ENCODE measurements at regions not wholly inside any gene's neighbourhood (a gene's known extent, or its start where the extent isn't known, plus 50 kb on each side); places are given as distances from the start of the nearest gene placed in this dataset.
"Not testable (repeated sequence)": the region's sequence is repeated elsewhere in the genome, so short reads cannot be mapped to it uniquely, and the experiment has no call there.

DNA sequence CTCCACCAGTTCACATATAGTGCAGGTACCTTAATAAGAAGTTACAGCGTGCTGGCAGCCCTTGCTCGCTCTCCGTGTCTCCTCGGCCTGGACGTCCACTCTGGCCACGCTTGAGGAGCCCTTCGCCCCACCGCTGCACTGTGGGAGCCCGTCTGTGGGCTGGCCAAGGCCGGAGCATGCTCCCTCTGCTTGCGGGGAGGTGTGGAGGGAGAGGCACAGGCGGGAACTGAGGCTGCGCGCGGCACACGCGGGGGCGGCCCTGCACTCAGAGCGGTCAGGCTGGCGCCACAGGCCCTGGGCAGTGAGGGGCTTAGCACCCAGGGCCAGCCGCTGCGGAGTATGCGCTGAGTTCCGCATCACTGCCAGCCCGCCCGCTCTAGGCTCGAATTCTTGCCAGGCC, 1988.6 kb downstream of the FOXD4L5 start:
- H3K14ac ChIP-seq (ENCODE audit: insufficient read length); POLR2A ChIA-PET (ENCODE audit: partially characterized antibody); H3K18ac ChIP-seq (ENCODE audit: extremely low read depth, low read length); H3K4ac ChIP-seq (replicated peaks; ENCODE audit: insufficient read length, low read depth, low read length); H3K9me3 ChIP-seq (ENCODE audit: insufficient read depth in 2 of 2, low read depth in 1 of 2, low read length in 1 of 2); H2BK20ac ChIP-seq (ENCODE audit: low read length); H4K8ac ChIP-seq (ENCODE audit: extremely low read depth, insufficient read depth, low read length); H3K36me3 ChIP-seq (ENCODE audit: control insufficient read depth in 2 of 4, insufficient read depth in 4 of 4, low read length in 3 of 4); H3K27me3 ChIP-seq (replicated peaks in 1 of 4; ENCODE audit: control insufficient read depth in 3 of 4, extremely low read depth in 1 of 4, insufficient read depth in 3 of 4, low read length in 3 of 4); H3K9ac ChIP-seq (replicated peaks in 1 of 4; ENCODE audit: extremely low read depth in 1 of 4, low read depth in 3 of 4, low read length in 3 of 4); H2BK120ac ChIP-seq (replicated peaks; ENCODE audit: low read depth, low read length); H4K20me1 ChIP-seq (replicated peaks in 1 of 2; ENCODE audit: control insufficient read depth in 1 of 2, insufficient read depth in 2 of 2, low read length in 2 of 2); H3K23me2 ChIP-seq (ENCODE audit: low read depth, low read length); FAIRE-seq; H2AFZ ChIP-seq (ENCODE audit: low read length); H3K23ac ChIP-seq (ENCODE audit: insufficient read length); H3K27ac ChIP-seq (ENCODE audit: low read depth, low read length); H2AK5ac ChIP-seq (ENCODE audit: low read depth, low read length); CTCF ChIA-PET (ENCODE audit: partially characterized antibody); H3K56ac ChIP-seq (replicated peaks; ENCODE audit: insufficient read length, low read depth, low read length); H4K91ac ChIP-seq (replicated peaks; ENCODE audit: insufficient read length, low read length); H2BK5ac ChIP-seq (ENCODE audit: low read depth, low read length); H3K79me2 ChIP-seq (ENCODE audit: control insufficient read depth in 1 of 2, insufficient read depth in 2 of 2, low read length in 2 of 2); H3K79me1 ChIP-seq (ENCODE audit: low read depth, low read length); H3K4me3 ChIP-seq (ENCODE audit: extremely low read depth in 1 of 4, insufficient read depth in 2 of 4, low read depth in 3 of 4, low read length in 4 of 4); H2BK12ac ChIP-seq (ENCODE audit: low read depth, low read length); H3K4me2 ChIP-seq (ENCODE audit: insufficient read depth in 1 of 2, low read depth in 2 of 2, low read length in 2 of 2); H2BK15ac ChIP-seq (ENCODE audit: low read length); H3K4me1 ChIP-seq (replicated peaks in 1 of 4; ENCODE audit: control insufficient read depth in 3 of 4, insufficient read depth in 4 of 4, low read length in 3 of 4); H4K5ac ChIP-seq (ENCODE audit: insufficient read length, low read depth, low read length): not testable (repeated sequence)
- 84% methylated on average over 7 of the region's 27 CpGs; no CpG with 5 or more reads in 1 of the 2 experiments for WGBS, 2 experiments (ENCODE audit: extremely low coverage in 1 of 2, insufficient coverage in 1 of 2, insufficient read length in 1 of 2, insufficient replicate concordance in 2 of 2, low coverage in 1 of 2, low lambda C conversion rate in 2 of 2, missing lambda C conversion rate in 1 of 2)
- DNase-seq (ENCODE audit: low read depth in 1 of 2, low spot score in 2 of 2): peak in 1 of 2 experiments; percentile 29

DNA sequence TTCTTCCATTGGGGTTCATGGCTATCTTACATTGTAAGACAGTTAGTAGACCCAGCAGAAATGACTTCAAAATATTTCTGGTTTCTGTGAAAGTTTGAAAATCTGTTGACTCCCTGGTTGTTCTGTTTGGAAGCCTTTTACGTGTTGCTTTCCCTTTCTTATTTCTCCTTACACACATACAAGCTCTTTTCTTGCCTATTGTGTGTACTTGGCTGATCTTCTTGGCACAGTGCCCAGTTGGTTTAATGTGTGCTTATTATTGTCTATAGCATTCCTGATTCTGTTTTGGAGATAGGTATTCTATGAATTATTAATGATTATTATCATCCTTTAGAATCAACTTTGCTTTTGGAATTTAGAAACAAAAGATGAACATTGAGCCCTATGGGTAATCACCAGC, 1995.0 kb downstream of the FOXD4L5 start:
- H3K56ac ChIP-seq (replicated peaks; ENCODE audit: insufficient read length, low read depth, low read length); H2BK15ac ChIP-seq (ENCODE audit: low read length); H3K4me3 ChIP-seq (ENCODE audit: extremely low read depth in 1 of 4, insufficient read depth in 2 of 4, low read depth in 3 of 4, low read length in 4 of 4); DNase-seq (ENCODE audit: low read depth in 1 of 2, low spot score in 2 of 2); H3K14ac ChIP-seq (ENCODE audit: insufficient read length); H3K18ac ChIP-seq (ENCODE audit: extremely low read depth, low read length); H4K20me1 ChIP-seq (replicated peaks in 1 of 2; ENCODE audit: control insufficient read depth in 1 of 2, insufficient read depth in 2 of 2, low read length in 2 of 2); H4K91ac ChIP-seq (replicated peaks; ENCODE audit: insufficient read length, low read length); H3K4me1 ChIP-seq (replicated peaks in 1 of 4; ENCODE audit: control insufficient read depth in 3 of 4, insufficient read depth in 4 of 4, low read length in 3 of 4); H4K8ac ChIP-seq (ENCODE audit: extremely low read depth, insufficient read depth, low read length); H3K36me3 ChIP-seq (ENCODE audit: control insufficient read depth in 2 of 4, insufficient read depth in 4 of 4, low read length in 3 of 4); H3K79me1 ChIP-seq (ENCODE audit: low read depth, low read length); H2BK12ac ChIP-seq (ENCODE audit: low read depth, low read length); POLR2A ChIA-PET (ENCODE audit: partially characterized antibody); H4K5ac ChIP-seq (ENCODE audit: insufficient read length, low read depth, low read length); H2BK5ac ChIP-seq (ENCODE audit: low read depth, low read length); H2AFZ ChIP-seq (ENCODE audit: low read length); H2BK120ac ChIP-seq (replicated peaks; ENCODE audit: low read depth, low read length); H3K27me3 ChIP-seq (replicated peaks in 1 of 4; ENCODE audit: control insufficient read depth in 3 of 4, extremely low read depth in 1 of 4, insufficient read depth in 3 of 4, low read length in 3 of 4); H3K23ac ChIP-seq (ENCODE audit: insufficient read length); H3K23me2 ChIP-seq (ENCODE audit: low read depth, low read length); H3K27ac ChIP-seq (ENCODE audit: low read depth, low read length); H3K4ac ChIP-seq (replicated peaks; ENCODE audit: insufficient read length, low read depth, low read length); H3K9ac ChIP-seq (replicated peaks in 1 of 4; ENCODE audit: extremely low read depth in 1 of 4, low read depth in 3 of 4, low read length in 3 of 4); H2AK5ac ChIP-seq (ENCODE audit: low read depth, low read length); H3K9me3 ChIP-seq (ENCODE audit: insufficient read depth in 2 of 2, low read depth in 1 of 2, low read length in 1 of 2); CTCF ChIA-PET (ENCODE audit: partially characterized antibody); H2BK20ac ChIP-seq (ENCODE audit: low read length); H3K79me2 ChIP-seq (ENCODE audit: control insufficient read depth in 1 of 2, insufficient read depth in 2 of 2, low read length in 2 of 2); FAIRE-seq; H3K4me2 ChIP-seq (ENCODE audit: insufficient read depth in 1 of 2, low read depth in 2 of 2, low read length in 2 of 2): not testable (repeated sequence)
- 64% methylated on average over 1 of the region's 1 CpG; no CpG with 5 or more reads in 1 of the 2 experiments for WGBS, 2 experiments (ENCODE audit: extremely low coverage in 1 of 2, insufficient coverage in 1 of 2, insufficient read length in 1 of 2, insufficient replicate concordance in 2 of 2, low coverage in 1 of 2, low lambda C conversion rate in 2 of 2, missing lambda C conversion rate in 1 of 2)

Data from H1 (cell line).